Transverse colon (tissue), 4 donors: ENCODE measurements at regions not wholly inside any gene's neighbourhood (a gene's known extent, or its start where the extent isn't known, plus 50 kb on each side); places are given as distances from the start of the nearest gene placed in this dataset.

ENCODE experiments used
- EP300 ChIP-seq: sonication (generic); formaldehyde crosslinking; IDR thresholded peaks from one replicate; pipeline ENCODE4 v1.6.1; 2017; ENCODE audit warnings: antibody characterized with exemption, low read depth
- POLR2A ChIP-seq: fragments of 450-650 bp; IDR thresholded peaks from one replicate; pipeline ENCODE4 v1.6.1; 2016; ENCODE audit warnings: antibody characterized with exemption, mild to moderate bottlenecking, moderate library complexity
- POLR2AphosphoS5 ChIP-seq, 3 donors: sonication (generic); formaldehyde crosslinking; IDR thresholded peaks; one replicate each; pipeline ENCODE4 v1.6.1; 2016; ENCODE audit warnings: antibody characterized with exemption in 3 of 3
- TF ChIP-seq, protein P1 (sequence below), 5 experiments: fragments of 200-600 bp in 3 of 5; fragments of 450-650 bp in 2 of 5; sonication (generic) in 3 of 5; IDR thresholded peaks; 1 replicate in 2 of 5; 2 replicates in 3 of 5; pipeline ENCODE4 v1.5.1; 2016 to 2017; ENCODE audit warnings: antibody characterized with exemption in 5 of 5, inconsistent platforms in 3 of 5, mild to moderate bottlenecking in 2 of 5, moderate library complexity in 1 of 5

- TF ChIP-seq POLR2A (no peak), POLR2AphosphoS5 (IDR thresholded peaks at IDR 0.05) (no peak), EP300 (no peak)
- TF ChIP-seq, protein P1, sequence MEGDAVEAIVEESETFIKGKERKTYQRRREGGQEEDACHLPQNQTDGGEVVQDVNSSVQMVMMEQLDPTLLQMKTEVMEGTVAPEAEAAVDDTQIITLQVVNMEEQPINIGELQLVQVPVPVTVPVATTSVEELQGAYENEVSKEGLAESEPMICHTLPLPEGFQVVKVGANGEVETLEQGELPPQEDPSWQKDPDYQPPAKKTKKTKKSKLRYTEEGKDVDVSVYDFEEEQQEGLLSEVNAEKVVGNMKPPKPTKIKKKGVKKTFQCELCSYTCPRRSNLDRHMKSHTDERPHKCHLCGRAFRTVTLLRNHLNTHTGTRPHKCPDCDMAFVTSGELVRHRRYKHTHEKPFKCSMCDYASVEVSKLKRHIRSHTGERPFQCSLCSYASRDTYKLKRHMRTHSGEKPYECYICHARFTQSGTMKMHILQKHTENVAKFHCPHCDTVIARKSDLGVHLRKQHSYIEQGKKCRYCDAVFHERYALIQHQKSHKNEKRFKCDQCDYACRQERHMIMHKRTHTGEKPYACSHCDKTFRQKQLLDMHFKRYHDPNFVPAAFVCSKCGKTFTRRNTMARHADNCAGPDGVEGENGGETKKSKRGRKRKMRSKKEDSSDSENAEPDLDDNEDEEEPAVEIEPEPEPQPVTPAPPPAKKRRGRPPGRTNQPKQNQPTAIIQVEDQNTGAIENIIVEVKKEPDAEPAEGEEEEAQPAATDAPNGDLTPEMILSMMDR (IDR thresholded peaks at IDR 0.05) = no peak
Measured at GRCh38 chrX:65831268-65831667, 163.8 kb downstream of the MSN start.
